GM21786 (cell line): ENCODE measurements at regions not wholly inside any gene's neighbourhood (a gene's known extent, or its start where the extent isn't known, plus 50 kb on each side); places are given as distances from the start of the nearest gene placed in this dataset.

ENCODE experiments used
- ATAC-seq: cut with Tn5 transposase; IDR thresholded peaks from one replicate; pipeline ENCODE4 v1.9.1; 2021; ENCODE audit not compliant: unreplicated experiment

DNA sequence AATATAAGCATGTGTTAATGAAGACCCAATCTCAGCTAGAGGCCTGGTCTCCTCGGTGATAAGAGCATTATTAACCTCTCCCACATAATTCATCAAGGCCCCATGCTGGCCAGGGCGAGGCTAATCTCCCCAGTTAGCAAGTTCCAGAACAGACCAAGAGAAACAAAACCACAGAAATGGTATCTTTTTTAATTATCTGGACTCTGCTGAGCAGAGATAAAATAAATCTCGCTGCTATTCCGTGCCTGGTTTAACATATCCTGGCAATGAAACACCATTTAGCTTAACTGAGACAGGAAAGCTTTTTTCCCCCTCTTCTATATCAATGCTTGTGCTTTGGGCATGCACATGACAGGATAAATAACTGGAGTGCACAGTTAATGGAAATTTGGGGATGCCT, 72.5 kb upstream of the ARHGEF3 start:
- ATAC-seq = no peak

DNA sequence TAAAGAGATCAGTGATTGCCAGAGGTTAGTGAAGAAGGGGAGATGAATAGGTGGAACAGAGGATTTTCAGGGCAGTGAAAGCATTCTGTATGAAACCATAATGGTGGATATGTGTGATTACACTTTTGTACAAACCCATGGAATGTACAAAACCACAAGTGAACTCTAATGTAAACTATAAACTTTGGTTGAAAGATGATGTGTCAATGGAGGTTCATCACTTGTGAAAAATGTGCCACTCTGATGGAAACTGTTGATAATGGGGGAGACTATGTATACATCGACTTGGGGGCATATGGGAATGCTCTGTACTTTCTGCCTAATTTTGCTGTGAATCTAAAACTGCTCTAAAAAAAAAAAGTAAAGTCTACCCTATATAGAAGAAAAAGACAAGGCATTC, 68.7 kb upstream of the ARHGEF3 start:
- no peak for ATAC-seq

DNA sequence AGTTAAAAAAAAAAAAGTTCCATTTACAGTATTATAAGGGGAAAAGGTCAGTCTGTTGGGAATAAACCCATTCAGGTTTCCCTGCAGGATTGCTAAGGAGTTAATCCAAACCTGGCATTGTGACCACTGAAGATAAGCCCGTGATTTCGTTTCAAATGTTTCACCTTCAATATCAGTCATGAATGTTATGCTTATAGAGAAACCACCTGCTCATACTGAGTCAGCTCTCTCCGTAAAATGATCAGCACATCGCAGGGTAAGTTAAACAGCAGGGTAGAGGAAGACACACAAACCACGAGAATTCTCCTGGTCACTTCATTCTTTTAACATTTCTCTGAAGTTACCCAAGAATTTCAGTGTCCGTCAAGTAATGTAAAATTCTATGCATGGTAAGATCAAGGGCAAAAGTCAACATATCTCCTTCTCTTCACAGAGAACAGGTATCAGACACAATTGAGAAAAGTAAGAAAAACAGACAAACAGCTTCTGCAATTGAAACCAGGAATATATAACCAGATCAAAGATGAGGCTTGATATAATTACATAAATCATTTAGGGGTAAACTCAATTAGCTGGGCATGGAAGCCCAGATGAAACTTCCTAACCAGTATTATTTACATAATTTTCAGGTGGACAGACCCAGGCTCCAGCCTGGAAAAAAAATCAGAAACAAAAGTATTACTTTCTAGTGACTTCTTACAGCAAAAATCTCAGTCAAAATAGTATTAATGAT, 67.6 kb upstream of the ARHGEF3 start:
- no peak for ATAC-seq

DNA sequence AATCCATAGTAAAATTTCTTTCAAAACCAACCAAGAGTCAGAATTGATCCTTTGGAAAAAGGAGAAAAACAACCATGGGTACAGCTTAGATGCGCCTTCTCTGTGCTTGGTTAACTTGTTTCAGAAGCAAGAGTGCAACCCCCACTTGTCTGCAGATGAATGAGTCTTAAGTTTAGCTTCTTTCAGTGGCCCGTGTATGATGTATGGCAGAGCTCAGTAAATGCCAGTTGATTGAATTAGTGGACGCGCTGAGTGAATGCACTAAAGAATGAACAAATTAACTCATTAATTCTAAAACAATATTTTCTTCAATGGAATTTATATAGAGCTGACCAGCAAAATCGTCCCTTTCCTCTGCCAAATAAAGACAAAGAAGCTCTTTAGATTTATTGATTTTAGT, 67.0 kb upstream of the ARHGEF3 start:
- ATAC-seq = no peak

DNA sequence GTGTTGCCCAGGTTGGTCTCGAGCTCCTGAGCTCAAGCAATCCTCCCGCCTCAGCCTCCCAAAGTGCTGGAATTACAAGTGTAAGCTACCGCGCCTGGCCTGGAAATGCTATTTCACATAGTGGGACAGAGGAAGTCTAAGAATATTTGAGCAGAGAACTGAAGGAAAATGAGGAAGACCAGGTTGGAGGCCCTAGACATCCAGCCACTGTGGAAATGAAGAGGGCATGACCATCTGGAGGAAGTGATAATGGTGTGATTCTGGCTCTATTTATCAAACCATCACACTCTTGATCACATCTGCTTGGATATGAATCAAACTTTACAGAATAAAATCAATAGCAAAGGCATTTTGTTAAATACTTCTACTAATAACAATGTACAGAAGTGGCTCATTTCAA, 65.9 kb upstream of the ARHGEF3 start:
- ATAC-seq = no peak

DNA sequence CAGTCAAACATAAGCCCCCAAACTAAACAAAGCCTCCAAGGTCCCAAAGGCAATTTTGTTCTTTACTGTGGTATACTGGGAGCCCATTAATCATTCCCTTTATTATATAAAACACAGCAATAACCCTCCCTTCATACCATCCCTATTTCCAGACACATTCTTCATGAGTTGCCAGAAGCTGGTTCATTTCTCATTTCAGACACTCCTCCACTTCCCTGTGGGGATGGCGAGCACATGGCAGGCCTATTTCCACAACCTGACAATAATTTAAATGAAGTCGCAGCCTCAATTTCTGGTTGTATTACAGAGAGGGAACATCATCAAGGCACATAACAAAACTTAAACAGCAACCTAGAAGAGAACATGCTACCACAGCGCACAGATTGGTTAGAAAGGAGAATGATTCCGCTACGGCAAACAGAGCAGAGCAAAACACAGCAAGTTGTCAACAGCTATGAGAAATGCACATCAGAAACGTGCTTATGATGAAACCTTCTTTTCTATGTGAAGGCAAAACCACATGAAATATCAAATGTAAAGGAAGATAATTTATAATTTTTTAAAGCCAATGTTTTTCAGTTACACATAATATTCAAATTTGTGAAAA, 63.3 kb upstream of the ARHGEF3 start:
- ATAC-seq = no peak

DNA sequence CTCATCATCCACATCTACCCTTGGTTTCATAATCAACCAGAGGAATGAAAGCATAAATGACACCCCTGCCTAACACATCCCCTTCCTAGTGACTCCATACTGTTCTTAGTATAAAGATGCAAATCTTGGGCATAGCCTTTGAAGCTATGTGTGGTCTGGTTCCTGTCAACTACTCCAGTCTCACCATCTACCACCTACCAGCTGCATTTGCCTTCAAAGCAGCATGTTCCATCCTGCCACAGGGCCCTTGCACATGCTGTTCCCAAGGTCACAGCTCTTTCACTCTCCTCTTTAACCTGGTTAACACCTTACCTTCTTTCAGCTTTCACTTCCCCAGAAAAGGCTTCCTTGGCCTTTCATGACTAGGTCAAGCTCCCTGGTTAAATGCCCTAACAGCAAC, 62.3 kb upstream of the ARHGEF3 start:
- no peak for ATAC-seq

DNA sequence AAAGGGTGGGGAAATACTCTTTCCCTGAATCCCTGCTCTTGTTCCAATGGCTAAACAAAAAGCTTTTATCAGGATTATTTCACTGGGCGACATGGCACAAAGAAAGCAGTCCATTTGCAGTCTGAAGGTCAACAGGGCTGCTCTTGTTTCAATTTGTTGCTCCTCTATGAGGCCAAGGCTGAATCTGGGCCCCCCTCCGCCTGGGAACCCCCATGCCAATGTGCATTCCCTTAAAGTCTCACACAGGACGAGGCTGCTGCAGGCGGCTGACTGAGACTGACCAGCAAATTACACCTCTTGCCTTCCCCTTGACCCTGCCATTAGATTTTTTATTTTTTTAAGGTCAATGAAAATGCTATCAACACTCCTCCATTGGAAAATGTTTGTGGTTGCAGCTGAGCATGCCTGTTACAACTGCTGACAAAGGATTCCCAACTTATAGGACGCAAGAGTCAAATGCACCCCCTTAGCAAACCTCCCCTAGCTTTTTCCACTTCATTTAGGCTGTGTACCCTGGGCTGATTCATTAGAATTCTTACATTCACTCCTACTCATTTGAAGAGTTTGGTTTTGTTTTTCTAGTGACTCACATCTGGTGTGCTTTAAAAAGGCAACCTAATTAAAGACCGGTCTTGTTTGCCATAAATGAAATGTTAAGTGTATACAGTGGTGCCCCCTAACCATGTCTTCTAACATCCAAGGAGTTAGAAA, 60.8 kb upstream of the ARHGEF3 start:
- ATAC-seq = no peak

DNA sequence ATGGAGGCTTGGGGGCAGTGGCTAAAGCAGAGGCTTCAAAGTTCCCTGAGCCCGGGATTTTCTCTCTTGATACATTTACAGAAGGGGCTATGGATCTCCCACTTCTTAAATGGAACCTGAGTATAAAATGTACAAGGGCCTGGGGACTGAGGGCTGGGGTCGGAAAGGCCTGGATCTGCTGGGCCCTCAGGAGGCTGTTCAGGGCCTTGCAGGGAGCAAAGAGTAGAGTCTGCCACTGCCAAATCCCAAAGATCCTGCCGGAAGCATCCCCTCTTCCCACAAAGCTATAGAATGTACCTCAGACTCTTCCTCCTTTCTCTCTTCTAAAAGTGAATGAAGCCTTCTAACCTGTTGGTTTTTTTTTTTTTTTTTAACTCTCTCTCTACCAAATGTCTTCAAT, 59.8 kb upstream of the ARHGEF3 start:
- no peak for ATAC-seq

DNA sequence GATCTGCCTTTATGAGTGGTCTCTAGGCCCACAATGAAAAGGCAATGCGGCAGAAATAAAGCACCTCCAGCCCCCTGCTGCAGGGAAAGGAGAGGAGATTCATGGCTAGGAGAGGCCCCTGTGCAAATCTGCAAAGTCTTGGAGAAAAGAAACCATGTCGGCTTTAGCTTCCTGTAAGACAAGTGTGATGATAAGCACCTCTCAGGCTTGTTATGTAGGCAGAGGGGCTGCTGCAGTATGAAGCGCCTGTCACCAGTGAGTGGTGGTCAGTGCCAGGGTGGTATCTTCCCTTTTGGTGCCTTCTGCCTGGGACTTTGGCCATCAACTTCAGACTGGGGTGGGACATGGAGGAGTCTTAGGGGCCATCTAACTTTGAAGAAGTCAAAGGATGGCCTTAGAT, 59.2 kb upstream of the ARHGEF3 start:
- no peak for ATAC-seq

DNA sequence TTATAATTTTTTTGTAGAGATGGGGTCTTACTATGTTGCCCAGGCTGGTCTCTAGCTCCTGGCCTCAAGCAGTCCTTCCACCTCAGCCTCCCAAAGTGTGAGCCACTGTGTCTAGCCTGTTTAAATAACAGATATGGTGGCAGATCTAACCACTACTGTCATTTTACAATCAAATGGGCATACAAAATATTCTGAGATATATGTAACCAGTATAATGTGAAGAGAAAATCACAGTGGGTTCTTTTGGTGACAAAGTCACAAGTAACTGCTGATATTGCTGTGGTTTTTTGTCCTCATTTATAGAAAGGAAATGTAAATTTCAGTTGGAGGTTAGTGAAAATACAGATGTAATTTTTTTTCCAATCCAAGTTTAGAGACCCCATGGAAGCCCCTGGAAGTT, 58.6 kb upstream of the ARHGEF3 start:
- ATAC-seq = no peak

DNA sequence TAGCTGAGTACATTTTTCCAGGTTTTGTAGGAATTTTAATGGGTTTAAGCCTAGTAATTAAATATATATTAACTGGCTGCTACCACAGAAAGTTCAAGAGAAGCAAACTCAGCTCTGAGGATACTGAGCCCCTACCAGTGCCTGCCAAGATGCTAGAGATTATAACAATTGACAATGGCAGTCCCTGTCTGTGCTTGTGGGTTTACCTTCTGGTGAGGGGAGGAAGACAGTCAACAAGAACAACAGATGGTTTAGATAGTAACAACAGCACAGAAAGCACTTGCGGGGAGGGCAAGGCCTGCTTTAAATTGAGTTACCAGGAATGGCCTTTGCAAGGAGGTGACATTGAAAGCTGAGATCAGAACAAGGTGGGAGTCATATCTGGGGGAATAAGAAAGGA, 56.6 kb upstream of the ARHGEF3 start:
- no peak for ATAC-seq

DNA sequence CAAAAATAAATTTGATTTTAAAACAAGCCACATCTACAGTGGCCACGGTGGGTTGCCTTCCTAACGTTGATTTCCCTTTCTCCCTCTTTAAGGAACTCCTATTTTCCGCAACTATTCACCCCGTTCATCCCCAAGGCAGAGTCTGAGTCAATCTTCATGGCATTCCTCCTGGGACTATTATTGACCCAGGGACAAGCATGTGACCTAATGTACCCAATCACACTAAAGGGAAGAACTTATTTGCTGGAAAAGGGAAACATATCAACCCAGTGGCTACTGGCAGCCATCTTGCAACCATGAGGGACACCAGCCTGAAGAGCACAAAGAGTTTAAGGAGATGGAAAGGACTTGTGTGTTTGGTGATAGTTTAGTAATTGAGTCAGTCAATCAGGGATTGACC, 55.4 kb upstream of the ARHGEF3 start:
- ATAC-seq = no peak

DNA sequence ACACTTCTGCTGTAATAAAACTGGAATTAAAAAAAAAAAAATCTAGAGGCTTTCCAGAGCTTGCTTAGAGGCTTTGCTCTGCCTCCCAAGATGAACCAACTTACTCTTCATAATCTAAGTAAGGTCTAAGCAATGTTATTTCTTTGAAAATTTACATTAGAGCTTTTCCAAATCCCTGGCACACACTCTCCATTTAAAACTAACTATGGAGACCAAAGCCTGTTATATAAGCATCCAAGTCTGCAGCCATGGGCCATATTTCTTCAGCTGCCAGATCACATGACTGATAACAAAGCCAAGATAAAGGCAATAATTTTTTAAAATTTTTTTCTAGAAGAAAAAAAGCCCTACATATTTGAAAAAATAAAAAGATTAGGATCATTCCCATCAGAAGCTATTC, 55.0 kb upstream of the ARHGEF3 start:
- no peak for ATAC-seq

DNA sequence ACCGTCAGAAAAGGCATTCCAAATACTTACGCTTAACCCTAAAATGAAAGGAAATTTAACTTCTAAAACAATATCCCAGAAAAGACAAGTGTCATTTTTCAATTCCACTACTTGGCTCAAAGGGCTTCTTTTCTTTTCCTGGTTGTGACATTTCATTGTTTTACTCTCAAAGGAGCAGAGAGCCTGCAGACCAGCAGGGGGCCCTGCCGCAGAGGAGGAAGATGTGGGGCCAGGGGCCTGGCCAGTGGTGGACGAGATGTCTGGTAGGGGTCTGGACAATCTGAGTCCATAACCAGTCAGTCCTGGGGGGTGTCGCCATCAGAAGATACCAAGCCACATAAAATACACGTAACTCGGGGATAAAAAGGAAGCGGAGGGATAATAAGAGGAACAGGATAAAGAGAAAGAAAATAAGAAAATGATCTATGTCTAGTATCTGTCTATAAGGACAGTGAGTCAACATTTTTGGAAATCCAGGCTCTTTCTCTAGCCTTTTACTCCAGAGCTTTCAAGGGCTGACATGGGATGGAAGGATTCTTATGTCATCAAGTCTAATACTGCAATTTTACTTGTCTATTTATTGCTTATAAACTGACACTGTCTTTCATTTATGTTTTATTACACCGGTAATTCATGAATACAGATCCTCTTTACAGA, 54.2 kb upstream of the ARHGEF3 start:
- no peak for ATAC-seq

DNA sequence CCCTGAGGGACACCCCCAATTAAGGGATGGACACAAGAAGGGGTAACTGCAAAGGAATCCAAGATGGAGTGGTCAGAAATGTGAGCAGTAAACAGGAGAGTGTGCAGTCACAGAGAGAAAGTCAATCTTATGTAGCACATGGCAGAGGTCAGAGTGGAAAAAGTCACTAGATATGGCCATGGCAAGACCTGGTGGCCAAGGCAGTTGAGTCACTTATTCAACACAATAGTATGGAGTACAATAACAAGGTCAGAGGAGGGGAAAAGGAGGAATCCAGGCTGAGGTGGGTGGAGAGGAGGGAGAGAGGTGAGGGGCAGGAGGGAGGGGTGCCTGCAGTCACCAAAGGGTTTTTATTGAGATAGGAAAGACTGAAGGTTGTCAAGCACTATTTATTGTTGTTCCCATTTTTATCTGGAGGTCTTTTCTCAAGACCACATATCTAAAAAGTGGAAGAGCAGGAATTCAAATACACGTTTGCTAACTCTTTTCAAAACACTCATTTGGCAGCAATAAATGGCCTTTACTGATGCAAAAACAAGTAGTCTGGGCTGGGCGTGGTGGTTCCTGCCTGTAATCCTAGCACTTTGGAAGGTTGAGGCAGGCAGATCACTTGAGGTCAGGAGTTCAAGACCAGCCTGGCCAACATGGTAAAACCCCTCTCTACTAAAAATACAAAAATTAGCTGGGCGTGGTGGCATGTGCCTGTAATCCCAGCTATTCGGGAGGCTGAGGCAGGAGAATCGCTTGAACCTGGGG, 53.3 kb upstream of the ARHGEF3 start:
- no peak for ATAC-seq

DNA sequence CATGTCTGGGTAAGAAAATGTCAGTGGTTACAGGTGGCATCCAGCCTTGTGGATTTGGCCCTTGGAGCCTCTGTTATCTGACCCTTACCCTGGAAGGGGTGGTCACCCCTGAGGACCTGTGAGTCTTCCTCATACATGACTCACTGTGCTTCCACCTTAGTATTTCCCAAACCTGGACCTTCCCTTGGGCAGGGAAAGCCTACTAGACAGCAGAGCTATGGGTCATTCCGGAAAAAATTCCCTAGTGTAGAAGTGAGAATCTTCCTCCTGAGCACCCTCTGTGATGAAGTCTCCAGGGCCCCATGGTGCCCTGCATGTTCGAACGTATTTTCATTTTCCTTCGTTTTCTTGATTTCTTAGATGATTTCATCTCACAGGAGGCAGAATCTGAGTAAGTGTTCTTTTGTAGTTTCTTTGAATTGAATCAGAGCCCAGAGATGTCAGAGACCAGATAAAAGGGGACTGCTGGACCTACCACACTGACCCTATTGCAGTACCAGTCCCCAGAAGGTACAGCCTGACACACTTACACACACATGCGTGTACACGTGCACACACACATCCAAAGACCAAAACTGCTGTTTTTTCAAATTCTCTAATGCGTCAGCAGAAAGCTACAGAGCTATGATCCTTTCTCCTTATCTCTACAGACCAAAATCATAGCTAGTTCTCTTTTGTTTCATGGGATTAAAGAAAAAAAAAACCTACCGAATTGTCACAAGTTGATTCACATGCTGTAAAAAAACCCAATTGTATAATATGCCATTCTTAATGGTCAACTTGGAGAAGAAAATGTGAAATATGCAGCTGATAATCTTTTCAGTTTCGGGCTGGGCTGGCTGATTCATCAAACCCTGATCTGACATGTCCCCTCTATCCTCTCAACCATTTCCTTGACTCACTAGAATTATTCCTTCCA, 50.5 kb upstream of the ARHGEF3 start:
- ATAC-seq = no peak
